ENCODE measurements at regions not wholly inside any gene's neighbourhood (a gene's known extent, or its start where the extent isn't known, plus 50 kb on each side); places are given as distances from the start of the nearest gene placed in this dataset.

DNA sequence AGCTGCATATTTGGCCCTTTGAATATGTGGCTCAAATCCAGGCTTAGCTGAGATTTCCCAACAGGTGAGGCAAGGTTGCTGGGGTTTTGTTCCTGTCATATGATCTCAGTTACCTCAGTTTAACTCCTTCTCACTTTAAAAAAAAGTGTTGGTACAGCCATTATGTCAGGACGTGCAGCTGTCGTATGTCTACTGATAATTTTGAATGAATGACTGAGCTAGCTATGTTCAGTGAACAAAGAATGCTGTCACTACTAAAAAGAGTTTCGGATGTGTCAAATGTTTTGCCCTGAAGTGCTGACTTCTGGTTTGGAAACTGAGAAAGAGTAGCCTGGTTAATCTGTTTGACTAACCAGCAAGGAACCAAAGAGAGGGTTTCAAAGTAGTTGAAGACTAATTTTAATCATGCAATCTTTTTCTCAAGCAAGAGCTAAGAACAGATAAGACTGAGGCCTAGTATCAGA lies 106.3 kb upstream of the NR3C1 start:
- TF ChIP-seq, protein P1, sequence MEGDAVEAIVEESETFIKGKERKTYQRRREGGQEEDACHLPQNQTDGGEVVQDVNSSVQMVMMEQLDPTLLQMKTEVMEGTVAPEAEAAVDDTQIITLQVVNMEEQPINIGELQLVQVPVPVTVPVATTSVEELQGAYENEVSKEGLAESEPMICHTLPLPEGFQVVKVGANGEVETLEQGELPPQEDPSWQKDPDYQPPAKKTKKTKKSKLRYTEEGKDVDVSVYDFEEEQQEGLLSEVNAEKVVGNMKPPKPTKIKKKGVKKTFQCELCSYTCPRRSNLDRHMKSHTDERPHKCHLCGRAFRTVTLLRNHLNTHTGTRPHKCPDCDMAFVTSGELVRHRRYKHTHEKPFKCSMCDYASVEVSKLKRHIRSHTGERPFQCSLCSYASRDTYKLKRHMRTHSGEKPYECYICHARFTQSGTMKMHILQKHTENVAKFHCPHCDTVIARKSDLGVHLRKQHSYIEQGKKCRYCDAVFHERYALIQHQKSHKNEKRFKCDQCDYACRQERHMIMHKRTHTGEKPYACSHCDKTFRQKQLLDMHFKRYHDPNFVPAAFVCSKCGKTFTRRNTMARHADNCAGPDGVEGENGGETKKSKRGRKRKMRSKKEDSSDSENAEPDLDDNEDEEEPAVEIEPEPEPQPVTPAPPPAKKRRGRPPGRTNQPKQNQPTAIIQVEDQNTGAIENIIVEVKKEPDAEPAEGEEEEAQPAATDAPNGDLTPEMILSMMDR (IDR thresholded peaks at IDR 0.05) = no peak
- TF ChIP-seq POLR2A (IDR thresholded peaks at IDR 0.05) (no peak), POLR2AphosphoS5 (IDR thresholded peaks at IDR 0.05) (no peak)
